MV-4-11 (cell line): ENCODE measurements at regions not wholly inside any gene's neighbourhood (a gene's known extent, or its start where the extent isn't known, plus 50 kb on each side); places are given as distances from the start of the nearest gene placed in this dataset.
"Not testable (repeated sequence)": the region's sequence is repeated elsewhere in the genome, so short reads cannot be mapped to it uniquely, and the experiment has no call there.

ENCODE experiments used
- DNase-seq: peaks from one replicate; lab custom pipeline; 2025; lab: John Stamatoyannopoulos, UW

- no peak for DNase-seq
Observed at GRCh38 chr10:35896001-35896400, 253.9 kb upstream of the FZD8 start.

GRCh38 chr10:35895331-35895730 lies 253.2 kb upstream of the FZD8 start:
- no peak for DNase-seq

- no peak for DNase-seq
Observed at GRCh38 chr10:35892526-35892925, 250.4 kb upstream of the FZD8 start.

GRCh38 chr10:35890676-35891495 lies 248.8 kb upstream of the FZD8 start:
- no peak for DNase-seq

- DNase-seq: no peak
Observed at GRCh38 chr10:35889971-35890675, 248.0 kb upstream of the FZD8 start.

GRCh38 chr10:35889226-35889625 lies 247.1 kb upstream of the FZD8 start:
- no peak for DNase-seq

GRCh38 chr10:35888400-35888799 lies 246.3 kb upstream of the FZD8 start:
- no peak for DNase-seq

GRCh38 chr10:35887685-35888084 lies 245.6 kb upstream of the FZD8 start:
- DNase-seq: no peak

- no peak for DNase-seq
Observed at GRCh38 chr10:35885076-35885475, 243.0 kb upstream of the FZD8 start.

GRCh38 chr10:35884657-35885071 lies 242.6 kb upstream of the FZD8 start:
- DNase-seq: no peak

GRCh38 chr10:35882422-35883150 lies 240.5 kb upstream of the FZD8 start:
- DNase-seq: no peak

- DNase-seq: no peak
Observed at GRCh38 chr10:35881320-35881719, 239.2 kb upstream of the FZD8 start.

- DNase-seq: no peak
Observed at GRCh38 chr10:35876248-35876647, 234.2 kb upstream of the FZD8 start.

GRCh38 chr10:35875016-35875676 lies 233.1 kb upstream of the FZD8 start:
- DNase-seq: no peak

- DNase-seq: no peak
Observed at GRCh38 chr10:35874311-35875015, 232.4 kb upstream of the FZD8 start.

- no peak for DNase-seq
Observed at GRCh38 chr10:35872671-35873070, 230.6 kb upstream of the FZD8 start.

GRCh38 chr10:35870665-35871310 lies 228.7 kb upstream of the FZD8 start:
- no peak for DNase-seq

GRCh38 chr10:35858676-35859283 lies 216.7 kb upstream of the FZD8 start:
- not testable (repeated sequence) for DNase-seq

- DNase-seq: no peak
Observed at GRCh38 chr10:35857860-35858259, 215.8 kb upstream of the FZD8 start.

- DNase-seq: no peak
Observed at GRCh38 chr10:35855155-35855947, 213.3 kb upstream of the FZD8 start.
